Upper lobe of left lung (tissue), 4 donors: ENCODE measurements at regions not wholly inside any gene's neighbourhood (a gene's known extent, or its start where the extent isn't known, plus 50 kb on each side); places are given as distances from the start of the nearest gene placed in this dataset.

Experiments
- EP300 ChIP-seq, 4 donors: sonication (generic); formaldehyde crosslinking; IDR thresholded peaks; one replicate each; pipeline ENCODE4 v1.5.1; 2017; ENCODE audit warnings: antibody characterized with exemption in 4 of 4, control low read depth in 2 of 4
- POLR2AphosphoS5 ChIP-seq, 2 donors: sonication (generic); formaldehyde crosslinking; IDR thresholded peaks; one replicate each; pipeline ENCODE4 v1.5.1; 2017; ENCODE audit warnings: antibody characterized with exemption in 2 of 2
- TF ChIP-seq, protein P1 (sequence below), 6 experiments: fragments of 450-650 bp in 4 of 6; fragments of 200-600 bp in 2 of 6; sonication (generic) in 2 of 6; IDR thresholded peaks; one replicate each; pipeline ENCODE4 v1.5.1; 2016 to 2019; ENCODE audit warnings: antibody characterized with exemption in 6 of 6

DNA sequence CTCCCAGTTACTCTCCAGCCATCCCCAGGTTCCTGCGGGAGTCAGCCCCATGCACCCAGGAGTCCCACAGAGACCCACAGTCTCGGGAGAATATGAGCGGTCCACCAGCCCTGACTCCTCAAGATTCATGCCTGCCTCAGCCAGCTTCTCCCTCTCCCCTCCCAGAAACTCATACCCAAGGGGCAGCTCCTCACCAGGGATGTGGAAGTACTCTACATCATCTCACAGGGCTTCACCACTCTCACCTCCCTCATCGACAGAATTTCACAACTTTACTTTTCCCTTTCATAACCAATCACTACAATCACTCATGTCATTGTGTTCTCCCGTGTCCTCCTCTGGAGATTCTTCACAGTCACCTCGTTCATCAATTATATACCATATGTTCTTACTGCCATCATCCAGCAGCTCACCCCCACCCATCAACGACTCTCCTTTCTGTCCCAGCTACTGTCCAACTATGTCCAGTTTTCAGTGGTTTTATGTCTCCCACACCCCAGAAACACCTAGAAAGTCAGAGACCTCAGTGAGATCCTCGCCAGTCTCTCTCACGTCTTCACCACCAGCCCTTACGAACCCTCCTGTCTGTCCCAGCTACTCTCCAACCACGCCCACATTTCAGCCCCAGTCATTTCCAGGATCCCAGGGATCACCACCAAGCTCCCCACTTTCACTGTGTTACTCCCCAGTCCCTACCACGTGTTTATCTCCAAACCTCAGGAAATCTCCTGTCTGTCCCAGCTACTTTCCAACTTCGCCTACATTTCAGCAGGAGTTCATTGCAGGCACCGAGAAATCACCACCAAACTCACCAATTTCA lies 1530.1 kb upstream of the TPTE start:
- TF ChIP-seq, protein P1, sequence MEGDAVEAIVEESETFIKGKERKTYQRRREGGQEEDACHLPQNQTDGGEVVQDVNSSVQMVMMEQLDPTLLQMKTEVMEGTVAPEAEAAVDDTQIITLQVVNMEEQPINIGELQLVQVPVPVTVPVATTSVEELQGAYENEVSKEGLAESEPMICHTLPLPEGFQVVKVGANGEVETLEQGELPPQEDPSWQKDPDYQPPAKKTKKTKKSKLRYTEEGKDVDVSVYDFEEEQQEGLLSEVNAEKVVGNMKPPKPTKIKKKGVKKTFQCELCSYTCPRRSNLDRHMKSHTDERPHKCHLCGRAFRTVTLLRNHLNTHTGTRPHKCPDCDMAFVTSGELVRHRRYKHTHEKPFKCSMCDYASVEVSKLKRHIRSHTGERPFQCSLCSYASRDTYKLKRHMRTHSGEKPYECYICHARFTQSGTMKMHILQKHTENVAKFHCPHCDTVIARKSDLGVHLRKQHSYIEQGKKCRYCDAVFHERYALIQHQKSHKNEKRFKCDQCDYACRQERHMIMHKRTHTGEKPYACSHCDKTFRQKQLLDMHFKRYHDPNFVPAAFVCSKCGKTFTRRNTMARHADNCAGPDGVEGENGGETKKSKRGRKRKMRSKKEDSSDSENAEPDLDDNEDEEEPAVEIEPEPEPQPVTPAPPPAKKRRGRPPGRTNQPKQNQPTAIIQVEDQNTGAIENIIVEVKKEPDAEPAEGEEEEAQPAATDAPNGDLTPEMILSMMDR (IDR thresholded peaks at IDR 0.05) = no peak
- TF ChIP-seq EP300 (IDR thresholded peaks at IDR 0.05) (no peak), POLR2AphosphoS5 (IDR thresholded peaks at IDR 0.05) (no peak)
